HS-27A (cell line): ENCODE measurements at regions not wholly inside any gene's neighbourhood (a gene's known extent, or its start where the extent isn't known, plus 50 kb on each side); places are given as distances from the start of the nearest gene placed in this dataset.
"Not testable (repeated sequence)": the region's sequence is repeated elsewhere in the genome, so short reads cannot be mapped to it uniquely, and the experiment has no call there.

Experiments
- DNase-seq: peaks from one replicate; pipeline ENCODE4 v3.0.0-alpha.2; 2012; ENCODE audit warnings: low read depth, missing footprints

DNA sequence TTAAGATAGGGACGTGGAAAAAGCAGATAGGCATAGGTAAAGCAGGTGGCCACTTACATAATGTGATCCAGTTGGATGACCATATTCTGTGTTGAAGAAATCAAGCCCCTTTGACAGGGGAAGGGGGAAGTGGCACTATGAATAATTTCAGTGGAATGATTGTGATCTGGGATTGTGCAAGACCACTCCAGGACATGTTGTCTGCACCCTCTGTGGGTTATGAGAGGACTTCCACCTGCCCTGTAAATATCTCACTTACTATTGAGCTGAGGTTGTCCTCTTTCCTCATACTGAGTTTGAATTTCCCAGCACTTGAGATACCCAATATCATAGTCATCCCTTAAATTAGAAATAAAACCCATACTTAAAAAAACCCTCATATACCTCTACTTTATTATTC, 220.7 kb downstream of the IRS1 start:
- DNase-seq = no peak

DNA sequence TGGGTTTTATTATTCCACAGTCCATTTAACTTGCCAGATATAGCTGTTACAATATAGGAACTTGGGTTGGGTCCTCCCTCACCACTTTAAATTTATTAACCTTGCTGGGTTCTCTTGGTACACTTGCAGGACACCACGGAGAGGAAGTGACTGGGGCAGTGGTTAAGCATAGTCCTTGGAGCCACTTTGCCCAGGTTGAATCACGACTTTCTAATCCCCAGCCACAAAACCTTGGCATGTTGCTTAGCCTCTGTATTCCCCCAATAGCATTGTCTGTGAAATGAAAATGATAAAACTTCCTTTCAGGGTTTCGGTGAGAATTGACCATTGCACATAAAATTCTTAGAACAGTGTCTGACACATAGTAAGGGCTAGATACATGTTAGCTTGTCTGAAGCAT, 221.2 kb downstream of the IRS1 start:
- no peak for DNase-seq

DNA sequence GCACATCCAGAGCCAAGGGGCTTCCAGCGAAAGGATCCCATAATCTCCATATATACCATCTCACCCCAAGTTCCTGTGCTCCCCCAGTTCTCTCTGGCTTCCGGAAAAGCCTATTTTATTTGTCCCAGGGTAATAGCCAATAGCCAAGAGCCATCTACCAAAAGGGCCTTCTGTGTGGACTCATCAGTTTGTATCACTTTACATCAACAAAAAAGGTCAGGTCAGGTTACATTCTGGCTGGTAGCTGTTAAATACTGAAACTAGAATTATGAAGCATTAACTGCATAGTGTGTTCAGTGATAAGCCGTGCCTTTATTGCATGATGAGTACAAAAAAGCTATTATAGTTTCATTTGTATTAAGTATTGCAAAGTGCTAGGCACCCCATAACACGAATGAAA, 223.7 kb downstream of the IRS1 start:
- no peak for DNase-seq

DNA sequence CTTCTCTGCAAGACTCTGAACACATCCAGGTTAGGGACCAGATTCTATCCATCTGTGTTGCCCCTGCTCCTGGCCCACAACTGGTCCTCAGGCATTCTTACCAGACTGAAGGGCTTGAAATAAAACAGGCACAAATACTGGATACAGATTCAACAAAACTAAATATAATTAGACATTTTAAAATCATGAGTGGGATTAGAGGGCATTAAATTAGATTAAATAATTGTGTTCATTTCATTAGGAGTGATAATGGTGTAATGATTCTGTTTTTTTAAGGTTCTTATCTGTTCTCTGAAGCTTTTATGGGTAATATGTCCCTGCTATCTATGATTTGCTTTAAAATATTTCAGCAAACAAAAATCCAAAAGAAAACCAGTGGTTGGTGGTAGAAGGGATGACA, 226.5 kb downstream of the IRS1 start:
- no peak for DNase-seq

DNA sequence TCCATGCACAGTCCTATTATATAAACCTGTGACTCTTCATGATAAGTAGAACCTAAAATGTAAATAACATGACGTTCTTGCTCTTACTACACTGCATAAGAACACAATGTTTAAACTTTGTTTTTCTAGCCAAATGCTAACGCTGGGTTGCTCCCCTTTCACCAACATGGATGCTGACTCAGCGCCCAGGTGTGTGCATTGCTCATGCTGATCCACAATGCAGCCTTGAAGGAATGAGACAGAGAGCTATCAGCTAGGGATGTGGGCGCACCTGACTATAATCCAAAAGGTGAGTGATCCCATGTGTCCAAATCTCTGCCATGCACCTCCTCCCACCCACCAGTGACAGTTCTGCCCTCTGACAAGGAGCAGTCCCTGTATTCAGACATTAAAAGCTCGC, 235.0 kb downstream of the IRS1 start:
- DNase-seq = no peak

DNA sequence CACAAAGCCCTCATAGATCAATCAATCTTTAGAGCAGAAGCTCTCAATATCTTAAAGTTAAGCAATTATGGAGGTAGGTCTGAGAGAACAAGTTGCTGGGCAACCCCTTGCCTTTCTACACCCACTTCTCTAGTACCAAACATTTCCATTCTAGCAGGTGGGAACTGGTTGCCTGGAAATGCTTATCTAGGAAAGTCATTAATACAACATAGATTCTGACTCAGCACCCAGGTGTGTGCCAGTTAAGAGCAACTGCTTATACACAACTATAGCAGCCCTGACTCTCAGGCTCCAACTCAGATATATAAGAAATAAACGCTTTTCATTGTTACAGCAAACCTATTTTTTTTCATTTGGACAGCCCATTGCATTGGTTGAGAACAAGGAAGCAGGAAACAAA, 237.7 kb downstream of the IRS1 start:
- no peak for DNase-seq

DNA sequence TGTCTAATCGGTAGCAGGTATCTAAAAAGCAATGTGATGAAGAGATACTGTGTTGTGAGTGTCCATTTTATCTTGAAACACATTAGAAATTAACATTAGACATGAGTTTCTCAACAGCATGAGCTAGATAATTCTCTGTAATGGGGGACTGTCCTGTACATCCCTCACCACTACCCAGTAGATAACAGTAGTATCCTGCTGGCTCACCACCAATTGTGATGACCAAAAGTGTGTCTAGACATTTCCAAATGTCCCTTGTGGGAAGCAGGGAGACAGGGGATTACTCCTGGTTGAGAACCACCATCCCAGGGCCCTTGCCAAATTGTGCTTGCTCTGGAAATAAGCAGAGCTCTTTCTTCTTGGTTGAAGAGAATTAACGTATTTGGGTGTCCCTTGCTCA, 239.3 kb downstream of the IRS1 start:
- DNase-seq = no peak

DNA sequence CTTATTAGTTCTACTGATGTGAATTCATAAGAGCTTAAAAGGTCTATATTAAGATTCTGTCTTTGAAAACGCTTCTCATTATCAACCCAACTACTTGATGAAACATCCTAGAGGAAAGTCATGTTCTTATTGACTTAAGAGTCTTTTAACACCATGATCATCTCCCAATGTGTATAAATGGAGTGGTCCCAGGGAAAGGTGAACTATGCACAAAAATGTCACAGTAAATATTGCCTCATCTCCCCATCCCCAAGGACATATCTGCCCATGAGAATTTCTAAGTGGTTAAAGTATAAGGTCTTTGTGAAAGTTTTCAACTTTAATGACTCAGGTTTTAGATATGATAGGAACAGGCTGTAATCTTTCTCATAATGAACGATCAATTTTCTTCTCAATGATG, 240.1 kb downstream of the IRS1 start:
- no peak for DNase-seq

DNA sequence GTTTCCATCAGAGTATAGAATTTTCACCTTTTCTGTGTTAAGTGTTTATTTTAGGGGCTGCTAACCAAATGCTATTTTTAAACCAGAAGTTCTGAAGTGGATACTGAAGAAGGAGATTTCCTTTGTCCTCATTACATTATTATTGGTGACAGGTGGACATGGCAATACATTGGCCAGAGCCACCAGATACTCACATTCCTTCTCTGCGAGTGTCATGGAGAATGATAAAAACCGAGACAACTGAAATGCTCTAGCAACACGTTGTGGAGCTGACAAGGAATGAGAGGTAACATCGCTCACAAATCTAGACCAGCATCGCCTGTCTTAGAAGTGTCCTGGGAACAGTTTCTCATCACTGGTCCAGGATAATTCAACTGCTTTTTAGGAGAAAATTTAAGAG, 241.2 kb downstream of the IRS1 start:
- DNase-seq = no peak

DNA sequence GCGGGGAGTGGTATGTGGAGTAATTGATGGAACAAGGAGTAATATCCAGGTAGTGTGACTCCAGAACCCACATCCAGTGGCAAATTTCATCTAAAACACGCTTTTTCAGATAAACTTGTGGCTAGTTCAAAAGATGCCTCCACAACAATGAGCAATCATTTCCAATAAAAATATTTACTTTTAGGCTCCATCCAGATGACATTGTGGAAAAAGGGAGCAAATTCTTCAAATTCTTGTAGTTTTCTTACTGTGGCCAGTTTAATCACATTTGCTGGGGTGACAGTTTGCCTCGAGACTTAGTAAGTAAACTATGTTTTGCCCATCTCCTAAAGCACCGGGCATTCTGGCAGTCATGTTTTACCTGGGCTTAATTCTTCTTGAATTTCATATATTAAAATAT, 243.6 kb downstream of the IRS1 start:
- no peak for DNase-seq

DNA sequence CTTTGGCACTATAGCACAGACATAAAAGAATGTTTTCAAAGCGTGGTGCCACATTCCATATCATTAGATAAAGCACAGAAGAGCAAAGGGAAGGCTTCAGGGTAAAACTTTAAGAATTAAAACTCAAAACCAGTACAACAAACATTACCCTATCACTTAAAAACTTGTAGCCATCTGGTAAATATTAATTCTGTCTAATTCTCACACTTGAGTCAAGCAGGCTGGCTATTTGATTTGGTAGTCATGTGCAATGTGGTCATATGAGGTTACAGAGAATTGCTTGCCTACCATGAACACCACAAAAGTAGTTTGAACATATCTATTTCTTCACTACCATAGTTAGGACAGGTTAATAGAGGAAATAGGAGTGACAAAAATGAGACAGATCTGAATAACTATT, 244.9 kb downstream of the IRS1 start:
- DNase-seq = no peak

DNA sequence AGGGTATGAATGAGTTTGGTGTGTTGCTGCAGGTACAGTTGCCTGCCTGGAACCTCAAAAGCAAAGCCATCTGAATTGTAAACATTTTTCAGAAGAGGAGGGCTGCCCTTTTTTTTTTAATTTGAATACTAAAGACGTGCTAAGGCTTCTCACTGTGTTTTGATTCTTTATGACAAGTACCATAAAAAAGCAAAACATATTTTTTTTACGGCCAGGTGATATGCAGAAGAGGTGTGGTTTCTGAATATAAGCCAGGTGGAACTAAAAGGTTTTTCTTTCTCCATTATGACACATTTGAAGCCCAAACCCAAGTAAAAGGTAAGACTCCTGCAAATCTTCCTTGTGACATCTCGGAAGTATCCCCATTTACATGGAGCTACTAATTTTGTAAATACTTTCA, 246.3 kb downstream of the IRS1 start:
- no peak for DNase-seq

DNA sequence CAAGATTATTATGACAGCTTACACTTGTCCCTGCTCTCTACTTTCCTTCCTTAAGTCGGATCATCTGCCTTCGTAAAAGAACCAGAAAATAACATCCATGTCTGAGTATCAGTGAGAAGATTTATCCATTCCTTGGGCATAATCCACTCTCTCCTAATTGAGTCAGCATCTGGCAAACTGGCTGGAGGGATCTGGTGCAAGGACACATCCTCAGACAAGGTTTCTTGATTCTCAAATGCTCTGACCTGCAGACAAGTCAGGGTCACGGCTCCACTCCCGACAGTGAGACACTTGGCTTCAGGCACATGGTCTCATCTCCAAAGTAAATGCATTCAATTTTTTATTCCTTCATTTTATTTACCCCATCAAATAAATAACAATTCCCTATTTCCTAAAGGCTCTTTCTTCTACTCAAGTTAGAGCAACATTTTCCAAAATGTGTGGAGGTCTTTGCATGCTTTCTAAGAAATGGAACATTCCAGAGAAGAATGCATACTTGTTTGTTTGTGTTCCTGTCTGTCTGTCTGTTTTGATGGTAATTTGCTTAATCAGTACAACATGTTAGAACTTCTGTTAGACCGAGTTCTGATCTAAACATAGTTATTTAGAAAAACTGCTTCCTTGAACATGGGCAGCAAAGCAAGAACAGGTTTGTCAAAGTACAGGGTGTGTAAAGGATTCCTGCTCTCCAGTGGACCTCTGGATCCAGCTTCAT, 246.9 kb downstream of the IRS1 start:
- no peak for DNase-seq

DNA sequence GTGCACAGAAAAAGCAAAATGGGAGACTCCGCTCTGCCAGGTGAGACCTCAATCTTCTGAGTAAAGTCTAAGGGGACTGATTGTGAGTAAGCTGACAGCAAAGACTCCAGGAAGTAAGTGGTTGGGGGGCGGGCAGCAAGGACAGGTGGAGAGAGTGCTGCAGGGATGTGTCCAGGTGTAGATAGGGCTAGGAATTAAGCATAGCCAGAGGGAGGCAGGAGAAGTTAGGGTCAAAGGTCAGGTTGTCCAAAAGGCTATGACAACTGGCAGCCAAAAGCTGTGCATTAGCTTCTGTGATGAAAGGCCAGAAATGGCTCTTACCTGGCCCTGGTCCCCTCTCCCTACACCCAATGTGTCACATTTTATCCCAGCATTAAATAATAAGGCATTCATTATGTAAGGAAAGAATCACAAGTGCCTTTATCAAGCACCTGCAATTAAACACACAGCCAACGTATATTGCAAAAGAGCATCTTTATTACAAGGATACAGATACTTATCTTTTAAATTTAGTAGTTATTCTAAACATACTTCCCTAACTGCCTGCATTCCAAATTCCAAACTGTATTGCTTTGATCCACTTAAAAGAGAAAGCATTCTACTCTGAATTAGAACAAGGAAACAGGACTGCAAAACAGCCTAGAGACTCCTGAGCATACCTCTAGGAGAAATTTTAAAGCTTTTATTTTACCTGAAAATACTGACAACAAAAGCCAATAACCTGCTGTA, 247.9 kb downstream of the IRS1 start:
- DNase-seq = no peak

DNA sequence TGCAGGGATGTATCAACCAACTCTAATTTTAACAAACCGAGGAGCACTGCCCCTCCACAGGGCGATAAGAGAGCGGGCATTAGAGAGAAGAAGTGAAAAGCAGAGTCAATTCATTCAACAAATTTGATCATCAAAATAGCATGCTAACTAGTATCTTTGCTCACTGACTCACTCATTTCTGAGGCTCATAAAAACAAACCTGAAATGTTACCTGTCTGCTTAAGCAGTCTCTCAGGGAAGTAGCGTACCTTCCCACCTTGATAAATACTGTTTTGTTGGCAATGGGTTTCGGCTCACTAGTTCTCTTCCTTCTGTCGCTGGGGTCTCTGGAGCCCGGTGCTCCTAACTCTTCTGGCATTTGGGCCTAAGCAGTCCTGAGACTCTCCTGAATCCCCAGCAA, 248.8 kb downstream of the IRS1 start:
- no peak for DNase-seq

DNA sequence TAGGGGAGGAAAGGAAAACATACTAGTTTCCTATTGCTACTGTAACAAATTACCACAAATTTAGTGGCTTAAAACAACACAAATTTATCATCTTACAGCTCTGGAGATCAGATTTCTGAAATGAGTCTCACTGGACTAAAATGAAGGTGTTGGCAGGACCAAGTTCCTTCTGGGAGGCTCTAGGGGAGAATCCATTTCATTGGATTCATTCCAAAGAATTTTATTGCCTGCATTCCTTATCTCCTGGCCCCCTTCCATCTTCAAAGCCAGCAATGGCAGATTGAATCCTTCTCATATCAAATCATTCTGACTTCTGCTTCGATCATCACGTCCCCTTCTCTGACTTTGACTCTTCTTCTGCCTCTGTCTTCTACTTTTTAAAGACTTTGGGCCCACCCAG, 250.9 kb downstream of the IRS1 start:
- DNase-seq = peak; percentile 54

DNA sequence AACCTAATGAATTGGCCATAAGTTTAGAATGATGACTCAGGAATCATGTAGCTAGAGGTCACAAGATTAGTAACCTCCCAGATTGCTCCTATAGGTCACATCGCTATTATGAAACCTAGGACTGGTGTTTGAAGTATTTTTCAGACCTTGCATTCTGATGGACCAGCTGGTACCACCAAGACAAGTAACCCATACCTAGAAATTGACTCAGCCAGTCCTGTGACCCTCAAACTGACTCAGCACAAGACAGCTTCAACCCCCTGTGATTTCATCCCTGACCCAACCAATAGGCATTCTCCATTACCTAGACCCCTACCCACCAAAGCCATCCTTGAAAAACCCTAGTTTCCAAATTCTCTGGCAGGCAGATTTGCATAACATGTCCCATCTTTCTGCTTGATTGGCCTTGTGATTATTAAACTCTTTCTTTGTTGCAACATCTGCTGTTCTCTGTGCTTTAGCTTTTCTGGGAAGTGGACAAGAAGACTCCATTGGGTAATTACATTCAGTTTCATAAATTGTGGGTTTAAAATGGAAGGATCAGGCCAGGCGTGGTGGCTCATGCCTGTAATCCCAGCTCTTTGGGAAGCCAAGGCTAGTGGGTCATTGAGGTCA, 254.9 kb downstream of the IRS1 start:
- DNase-seq = peak; percentile 8

DNA sequence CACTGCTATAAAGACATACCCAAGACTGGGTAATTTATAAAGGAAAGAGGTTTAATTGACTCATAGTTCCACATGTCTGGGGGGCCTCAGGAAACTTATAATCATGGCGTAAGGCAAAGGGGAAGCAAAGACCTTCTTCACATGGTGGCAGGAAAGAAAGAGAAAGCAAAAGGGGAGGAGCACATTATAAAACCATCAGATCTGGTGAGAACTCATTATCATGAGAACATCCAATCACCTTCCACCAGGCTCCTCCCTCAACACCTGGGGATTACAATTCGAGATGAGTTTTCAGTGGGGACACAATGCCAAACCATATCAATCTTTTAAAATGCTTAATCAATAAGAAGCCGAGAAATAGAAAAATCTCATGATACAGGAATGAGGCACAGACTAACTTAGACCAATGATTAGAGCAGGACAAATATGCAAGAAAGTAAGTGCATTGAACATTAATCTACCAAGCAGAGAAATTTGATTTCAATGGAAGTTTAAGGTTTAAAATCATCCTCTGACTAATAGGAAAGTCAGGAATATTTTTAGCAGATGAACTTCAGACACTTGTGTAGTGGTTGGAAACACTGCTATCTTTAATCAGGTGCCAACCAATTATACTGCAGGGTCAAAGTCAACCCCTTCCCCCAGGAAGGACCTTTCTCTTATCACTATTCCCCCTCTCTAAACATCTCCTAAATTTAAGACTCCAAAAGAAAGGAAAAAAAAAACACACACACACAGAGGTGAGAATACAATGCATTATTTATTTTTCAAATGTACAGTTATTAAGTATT, 259.2 kb downstream of the IRS1 start:
- no peak for DNase-seq

DNA sequence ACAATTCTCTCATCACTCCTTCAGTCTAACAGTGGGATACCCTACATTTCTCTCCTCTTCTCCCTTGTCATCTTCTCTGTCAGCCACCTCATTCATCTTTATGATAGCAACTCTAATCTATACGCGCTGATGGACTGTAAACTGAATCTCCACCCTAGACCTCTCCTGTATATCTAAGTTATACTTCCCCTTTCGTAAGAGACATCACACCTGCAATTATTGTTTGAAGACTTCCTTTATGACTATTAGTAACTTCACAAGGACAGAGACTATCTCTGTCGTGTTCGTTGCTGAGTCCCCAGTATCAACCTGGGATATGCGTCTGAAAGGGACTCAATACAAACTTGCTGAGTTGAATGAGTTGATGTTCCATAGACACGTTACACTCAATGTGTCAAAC, 263.2 kb downstream of the IRS1 start:
- no peak for DNase-seq

DNA sequence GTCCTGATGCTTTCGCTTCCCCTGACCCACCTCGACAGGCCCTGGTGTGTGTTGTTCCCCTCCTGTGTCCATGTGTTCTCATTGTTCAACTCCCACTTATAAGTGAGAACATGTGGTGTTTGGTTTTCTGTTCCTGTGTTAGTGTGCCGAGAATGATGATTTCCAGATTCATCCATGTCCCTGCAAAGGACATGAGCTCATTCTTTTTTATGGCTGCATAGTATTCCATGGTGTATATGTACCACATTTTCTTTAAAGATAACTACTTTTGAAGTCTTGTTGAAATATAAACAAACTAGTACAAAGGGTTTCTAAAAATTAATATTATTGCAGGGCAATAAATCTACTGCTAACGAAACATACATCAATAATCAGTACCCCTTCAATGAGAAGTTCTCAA, 266.6 kb downstream of the IRS1 start:
- DNase-seq = not testable (repeated sequence)

DNA sequence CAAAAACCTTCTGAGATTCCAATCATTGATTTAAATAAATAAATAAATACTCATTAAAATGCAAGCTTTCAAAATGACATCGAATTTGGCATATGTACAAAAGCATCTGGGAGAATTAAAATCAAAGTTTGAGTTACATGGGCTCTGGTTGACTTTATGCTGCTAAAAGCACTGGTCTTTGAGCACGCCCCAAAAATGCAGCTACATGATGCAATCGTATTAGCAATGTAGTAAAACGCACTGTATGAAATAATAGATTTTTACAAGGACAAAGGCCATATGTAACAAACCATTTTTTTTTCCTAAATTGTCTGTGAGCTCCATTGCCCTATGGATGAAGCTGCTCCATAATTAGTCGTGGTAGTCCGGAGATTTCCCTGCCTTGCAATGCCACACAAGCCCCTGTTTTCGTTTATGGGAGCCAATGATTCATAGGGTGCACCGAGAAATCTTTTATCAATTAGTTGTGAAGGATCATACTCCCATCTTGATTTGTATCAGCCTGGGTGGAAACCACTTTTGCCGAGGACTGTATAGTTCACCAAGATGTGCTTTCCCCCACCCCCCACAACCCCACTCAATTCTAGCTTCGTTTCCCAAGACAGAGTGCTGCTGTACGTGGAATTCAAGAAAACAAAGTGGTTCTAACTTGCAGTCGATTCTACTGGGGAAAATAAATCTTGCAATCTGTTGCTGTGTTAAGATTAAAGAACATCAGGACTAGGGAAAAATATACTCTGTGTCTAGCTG, 268.4 kb downstream of the IRS1 start:
- DNase-seq = no peak

DNA sequence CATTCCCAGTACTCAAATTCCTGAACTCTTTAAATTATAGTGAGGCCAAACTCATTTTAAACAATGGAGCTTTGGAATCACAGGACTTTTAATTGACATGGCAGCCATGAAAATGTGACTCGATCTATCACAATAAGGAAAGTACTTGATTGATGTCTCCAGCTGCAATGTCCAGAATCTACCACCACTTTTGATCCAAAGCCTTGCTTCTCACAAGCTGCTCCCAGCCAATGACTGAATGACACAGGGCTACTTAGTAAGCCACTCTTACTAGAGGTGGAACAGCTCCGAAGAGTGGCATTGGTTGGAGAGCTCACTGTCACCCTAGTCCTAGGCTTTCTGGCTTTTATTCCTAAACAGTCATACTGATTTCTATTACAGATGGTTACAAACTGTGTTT, 270.1 kb downstream of the IRS1 start:
- DNase-seq = no peak
